GM10266 (cell line): ENCODE measurements at regions not wholly inside any gene's neighbourhood (a gene's known extent, or its start where the extent isn't known, plus 50 kb on each side); places are given as distances from the start of the nearest gene placed in this dataset.
"Not testable (repeated sequence)": the region's sequence is repeated elsewhere in the genome, so short reads cannot be mapped to it uniquely, and the experiment has no call there.

Experiments used
- DNase-seq: peaks from one replicate; pipeline ENCODE4 v3.0.0; 2012; ENCODE audit errors: extremely low spot score
- CTCF ChIP-seq: IDR thresholded peaks from 2 replicates; pipeline ENCODE4 v1.5.1; 2012; ENCODE audit warnings: mild to moderate bottlenecking, low read depth; ENCODE audit not compliant: control insufficient read depth, insufficient read depth; ENCODE audit errors: missing control alignments

GRCh38 chr12:59055204-59055860 is 135.0 kb upstream of the LRIG3 start:
- TF ChIP-seq CTCF = no peak
- no peak for DNase-seq

GRCh38 chr12:59053266-59053899 is 133.1 kb upstream of the LRIG3 start:
- not testable (repeated sequence) for DNase-seq

- no peak for TF ChIP-seq CTCF
- no peak for DNase-seq
Observed at GRCh38 chr12:59046763-59047534, 126.6 kb upstream of the LRIG3 start.

GRCh38 chr12:59044791-59045190 is 124.5 kb upstream of the LRIG3 start:
- no peak for DNase-seq
- no peak for TF ChIP-seq CTCF

GRCh38 chr12:59041241-59042121 is 121.2 kb upstream of the LRIG3 start:
- TF ChIP-seq CTCF = no peak
- no peak for DNase-seq

- TF ChIP-seq CTCF = no peak
- no peak for DNase-seq
Observed at GRCh38 chr12:59040656-59041055, 120.4 kb upstream of the LRIG3 start.

- DNase-seq = no peak
- no peak for TF ChIP-seq CTCF
Observed at GRCh38 chr12:59040043-59040442, 119.7 kb upstream of the LRIG3 start.
